ENCODE measurements at regions not wholly inside any gene's neighbourhood (a gene's known extent, or its start where the extent isn't known, plus 50 kb on each side); places are given as distances from the start of the nearest gene placed in this dataset.

DNA sequence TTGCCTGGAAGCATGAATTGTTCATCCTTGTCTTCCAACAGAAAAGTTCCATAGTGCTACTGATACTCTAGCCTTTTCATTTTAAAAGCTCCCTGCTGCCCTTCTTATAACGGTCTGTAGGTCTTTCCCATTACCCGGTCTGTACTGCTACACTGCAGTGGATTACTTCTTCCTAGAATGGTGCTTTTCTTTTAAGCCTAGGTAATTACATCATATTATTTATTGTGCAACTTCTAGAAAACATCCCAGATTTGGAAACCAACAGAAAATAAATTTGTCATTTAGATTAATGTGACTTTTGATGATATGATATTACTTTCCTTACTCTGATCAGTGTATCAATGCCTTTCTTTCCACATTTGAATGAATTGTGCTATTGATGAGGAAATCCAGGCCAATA is 199.4 kb downstream of the TANC2 start:
- ChIA-PET POLR2A (ENCODE audit: unreplicated experiment) (no interaction called here), CTCF (no interaction called here)
- Histone ChIP-seq H3K4me2 (no peak overlapping the region), H3K27me3 (ENCODE audit: insufficient read depth, low read depth) (no peaks in the 10 kb centered on the region), H3K36me3 (ENCODE audit: low read depth) (no peaks in the 10 kb centered on the region), H3K27ac (no peak overlapping the region), H3F3A (ENCODE audit: insufficient read depth, low read depth) (peaks cover 14% of the 10 kb centered on the region; the same call in 1 of the 2 replicates), H3K4me3 (no peak overlapping the region), H3K9me3 (ENCODE audit: insufficient read depth, low read depth) (no peaks in the 10 kb centered on the region), H3K79me2 (ENCODE audit: low read depth) (peaks cover 63% of the 10 kb centered on the region), H3K9me2 (ENCODE audit: insufficient read depth) (no peaks in the 10 kb centered on the region), H4K20me1 (ENCODE audit: insufficient read depth) (peaks cover 20% of the 10 kb centered on the region), H2AFZ (no peak overlapping the region), H3K4me1 (replicated peaks; ENCODE audit: insufficient read depth) (no peaks in the 10 kb centered on the region)
- intact Hi-C loops (cut with micrococcal nuclease; ENCODE audit: unreplicated experiment), result no loop called here
- no peak for DNase-seq
- no TSS peak for BruUV-seq (replicated peaks)
- TF ChIP-seq, protein P1, sequence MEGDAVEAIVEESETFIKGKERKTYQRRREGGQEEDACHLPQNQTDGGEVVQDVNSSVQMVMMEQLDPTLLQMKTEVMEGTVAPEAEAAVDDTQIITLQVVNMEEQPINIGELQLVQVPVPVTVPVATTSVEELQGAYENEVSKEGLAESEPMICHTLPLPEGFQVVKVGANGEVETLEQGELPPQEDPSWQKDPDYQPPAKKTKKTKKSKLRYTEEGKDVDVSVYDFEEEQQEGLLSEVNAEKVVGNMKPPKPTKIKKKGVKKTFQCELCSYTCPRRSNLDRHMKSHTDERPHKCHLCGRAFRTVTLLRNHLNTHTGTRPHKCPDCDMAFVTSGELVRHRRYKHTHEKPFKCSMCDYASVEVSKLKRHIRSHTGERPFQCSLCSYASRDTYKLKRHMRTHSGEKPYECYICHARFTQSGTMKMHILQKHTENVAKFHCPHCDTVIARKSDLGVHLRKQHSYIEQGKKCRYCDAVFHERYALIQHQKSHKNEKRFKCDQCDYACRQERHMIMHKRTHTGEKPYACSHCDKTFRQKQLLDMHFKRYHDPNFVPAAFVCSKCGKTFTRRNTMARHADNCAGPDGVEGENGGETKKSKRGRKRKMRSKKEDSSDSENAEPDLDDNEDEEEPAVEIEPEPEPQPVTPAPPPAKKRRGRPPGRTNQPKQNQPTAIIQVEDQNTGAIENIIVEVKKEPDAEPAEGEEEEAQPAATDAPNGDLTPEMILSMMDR (conservative IDR thresholded peaks at IDR 0.05), result no peak
- no peak for TF ChIP-seq EZH2 (IDR thresholded peaks at IDR 0.05; ENCODE audit: low read depth)

GRCh38 chr17:63170795-63171194 is 204.8 kb downstream of the TANC2 start:
- Histone ChIP-seq H3K4me1 (replicated peaks; ENCODE audit: insufficient read depth) (no peaks in the 10 kb centered on the region), H3F3A (ENCODE audit: insufficient read depth, low read depth) (peaks cover 12% of the 10 kb centered on the region; the same call in 1 of the 2 replicates), H3K9me2 (ENCODE audit: insufficient read depth) (no peaks in the 10 kb centered on the region), H3K9me3 (ENCODE audit: insufficient read depth, low read depth) (0 out of 2 replicates have a peak, but pooled peaks cover 3% of the 10 kb centered on the region), H4K20me1 (ENCODE audit: insufficient read depth) (peaks cover 31% of the 10 kb centered on the region), H3K27ac (no peak overlapping the region), H3K27me3 (ENCODE audit: insufficient read depth, low read depth) (no peaks in the 10 kb centered on the region), H3K79me2 (ENCODE audit: low read depth) (peaks cover 40% of the 10 kb centered on the region), H3K4me3 (no peak overlapping the region), H3K4me2 (no peak overlapping the region), H3K36me3 (ENCODE audit: low read depth) (no peaks in the 10 kb centered on the region; the same call in 1 of the 2 replicates), H2AFZ (no peak overlapping the region)
- DNase-seq, result no peak
- CTCF ChIA-PET, result no interaction called here
- intact Hi-C loops (cut with micrococcal nuclease; ENCODE audit: unreplicated experiment), result no loop called here
- POLR2A ChIA-PET (ENCODE audit: unreplicated experiment), result no interaction called here
- no TSS peak for BruUV-seq (replicated peaks)
- no peak for TF ChIP-seq EZH2 (IDR thresholded peaks at IDR 0.05; ENCODE audit: low read depth)
- TF ChIP-seq, protein P1 (conservative IDR thresholded peaks at IDR 0.05), result no peak

- TF ChIP-seq, protein P1 (conservative IDR thresholded peaks at IDR 0.05), result no peak
- TF ChIP-seq EZH2 (IDR thresholded peaks at IDR 0.05; ENCODE audit: low read depth), result no peak
- CTCF ChIA-PET, result no interaction called here
These were observed 205.7 kb downstream of the TANC2 start for GRCh38 chr17:63171428-63172393.

More at GRCh38 chr17:63171428-63172393, 205.7 kb downstream of the TANC2 start:
- Histone ChIP-seq H3K36me3 (ENCODE audit: low read depth) (no peaks in the 10 kb centered on the region; the same call in 1 of the 2 replicates), H3F3A (ENCODE audit: insufficient read depth, low read depth) (peaks cover 13% of the 10 kb centered on the region; the same call in 1 of the 2 replicates), H3K79me2 (ENCODE audit: low read depth) (peaks cover 36% of the 10 kb centered on the region), H3K4me3 (no peak overlapping the region), H3K9me3 (ENCODE audit: insufficient read depth, low read depth) (0 out of 2 replicates have a peak, but pooled peaks cover 4% of the 10 kb centered on the region), H2AFZ (no peak overlapping the region), H4K20me1 (ENCODE audit: insufficient read depth) (peaks cover 24% of the 10 kb centered on the region), H3K4me1 (replicated peaks; ENCODE audit: insufficient read depth) (no peaks in the 10 kb centered on the region), H3K27ac (no peak overlapping the region), H3K27me3 (ENCODE audit: insufficient read depth, low read depth) (no peaks in the 10 kb centered on the region), H3K4me2 (no peak overlapping the region), H3K9me2 (ENCODE audit: insufficient read depth) (no peaks in the 10 kb centered on the region)
- no peak for DNase-seq
- intact Hi-C loops (cut with micrococcal nuclease; ENCODE audit: unreplicated experiment), result no loop called here
- BruUV-seq (replicated peaks), result no TSS peak
- POLR2A ChIA-PET (ENCODE audit: unreplicated experiment), result no interaction called here
